Ovary (tissue), 3 donors: ENCODE measurements at regions not wholly inside any gene's neighbourhood (a gene's known extent, or its start where the extent isn't known, plus 50 kb on each side); places are given as distances from the start of the nearest gene placed in this dataset.

Source experiments
- CTCF ChIP-seq, 3 donors: fragments of 450-650 bp in 2 of 3; fragments of 200-600 bp in 1 of 3; IDR thresholded peaks; one replicate each; pipeline versions ENCODE4 v1.5.1 to v1.8.0; 2016 to 2022; ENCODE audit warnings: antibody characterized with exemption in 3 of 3, mild to moderate bottlenecking in 1 of 3
- EP300 ChIP-seq: sonication (generic); formaldehyde crosslinking; IDR thresholded peaks from one replicate; pipeline ENCODE4 v1.6.1; 2017; ENCODE audit warnings: antibody characterized with exemption
- POLR2A ChIP-seq: fragments of 450-650 bp; IDR thresholded peaks from one replicate; pipeline ENCODE4 v1.6.1; 2017; ENCODE audit warnings: antibody characterized with exemption, mild to moderate bottlenecking, moderate library complexity
- donor health status: DM: no; HTN: no; CAD: no.

- no peak for TF ChIP-seq CTCF (IDR thresholded peaks at IDR 0.05)
- TF ChIP-seq POLR2A: no peak
- TF ChIP-seq EP300: no peak
Observed at GRCh38 chr11:11770921-11771486, 70.8 kb upstream of the USP47 start.
